Mesendoderm (in vitro differentiated cells): ENCODE measurements at regions not wholly inside any gene's neighbourhood (a gene's known extent, or its start where the extent isn't known, plus 50 kb on each side); places are given as distances from the start of the nearest gene placed in this dataset.

Experiments used
- DNase-seq: peaks from one replicate; pipeline ENCODE4 v3.0.0; 2013
- H2AK5ac ChIP-seq: 2 replicates; pipeline ENCODE4 v1.6.1; 2013; ENCODE audit warnings: low read length, inconsistent platforms
- H2BK120ac ChIP-seq: 2 replicates; pipeline ENCODE4 v1.6.1; 2013; ENCODE audit warnings: low read depth, mild to moderate bottlenecking, low read length, moderate library complexity, mixed read lengths
- H2BK15ac ChIP-seq: replicated peaks from 2 replicates; pipeline ENCODE4 v1.6.1; 2013; ENCODE audit warnings: low read depth, mild to moderate bottlenecking, moderate library complexity
- H2BK5ac ChIP-seq: 2 replicates; pipeline ENCODE4 v1.6.1; 2013; ENCODE audit warnings: low read length, inconsistent platforms
- H3K18ac ChIP-seq: 2 replicates; pipeline ENCODE4 v1.6.1; 2013; ENCODE audit warnings: mild to moderate bottlenecking, low read length, mixed read lengths
- H3K23ac ChIP-seq: one replicate; pipeline ENCODE4 v1.6.1; 2013; ENCODE audit warnings: low read length
- H3K27ac ChIP-seq: 2 replicates; pipeline ENCODE4 v1.5.1; 2013; ENCODE audit warnings: low read depth, mild to moderate bottlenecking, inconsistent platforms, low read length, moderate library complexity
- H3K27me3 ChIP-seq: 2 replicates; pipeline ENCODE4 v1.6.1; 2013; ENCODE audit warnings: low read length, control low read depth, mild to moderate bottlenecking, inconsistent platforms; ENCODE audit not compliant: insufficient read depth, poor library complexity
- H3K36me3 ChIP-seq: 2 replicates; pipeline ENCODE4 v1.6.1; 2013; ENCODE audit warnings: low read length, inconsistent platforms; ENCODE audit not compliant: control insufficient read depth, insufficient read depth
- H3K4ac ChIP-seq: one replicate; pipeline ENCODE4 v1.6.1; 2013; ENCODE audit warnings: low read depth, mild to moderate bottlenecking, low read length, moderate library complexity
- H3K4me1 ChIP-seq: 2 replicates; pipeline ENCODE4 v1.6.1; 2013; ENCODE audit warnings: low read depth, low read length, inconsistent platforms; ENCODE audit not compliant: control insufficient read depth
- H3K4me2 ChIP-seq: 2 replicates; pipeline ENCODE4 v1.6.1; 2013; ENCODE audit warnings: low read length
- H3K4me3 ChIP-seq: 2 replicates; pipeline ENCODE4 v1.5.1; 2013; ENCODE audit warnings: mild to moderate bottlenecking, low read length
- H3K56ac ChIP-seq: one replicate; pipeline ENCODE4 v1.6.1; 2013; ENCODE audit warnings: low read length
- H3K79me1 ChIP-seq: 2 replicates; pipeline ENCODE4 v1.6.1; 2013; ENCODE audit warnings: low read length, inconsistent platforms
- H3K79me2 ChIP-seq: 2 replicates; pipeline ENCODE4 v1.6.1; 2013; ENCODE audit warnings: mild to moderate bottlenecking, low read length; ENCODE audit not compliant: control insufficient read depth, insufficient read depth
- H3K9ac ChIP-seq: 2 replicates; pipeline ENCODE4 v1.6.1; 2013; ENCODE audit warnings: low read length, inconsistent platforms
- H4K5ac ChIP-seq: one replicate; pipeline ENCODE4 v1.6.1; 2013; ENCODE audit warnings: low read length
- H4K8ac ChIP-seq: one replicate; pipeline ENCODE4 v1.6.1; 2013; ENCODE audit warnings: low read depth, mild to moderate bottlenecking, control low read depth, low read length, moderate library complexity
- WGBS: extraction: QIAGEN DNeasy Blood & Tissue Kit; methylation state at CpG from one replicate; pipeline ENCODE4 v1.1.7; 2013; ENCODE audit warnings: low lambda C conversion rate, missing lambda C conversion rate; ENCODE audit not compliant: insufficient coverage; ENCODE audit errors: extremely low coverage; 5-methylcytosine and 5-hydroxymethylcytosine counted together

GRCh38 chr15:36175186-36175740 lies 404.2 kb upstream of the CDIN1 start:
- Histone ChIP-seq H3K36me3 (no peaks in the 10 kb centered on the region), H3K79me1 (no peaks in the 10 kb centered on the region), H4K5ac (no peak overlapping the region), H2AK5ac (no peak overlapping the region), H3K4me2 (no peak overlapping the region), H2BK15ac (no peak overlapping the region), H3K27me3 (no peaks in the 10 kb centered on the region), H3K9ac (no peak overlapping the region), H4K8ac (no peak overlapping the region), H2BK120ac (no peak overlapping the region), H3K56ac (no peak overlapping the region), H3K4me3 (no peak overlapping the region), H2BK5ac (no peak overlapping the region), H3K27ac (no peak overlapping the region), H3K79me2 (no peaks in the 10 kb centered on the region), H3K23ac (no peak overlapping the region), H3K4me1 (no peaks in the 10 kb centered on the region), H3K4ac (no peak overlapping the region), H3K18ac (no peak overlapping the region)
- WGBS, result no CpG with 5 or more reads among the region's 8 CpGs
- DNase-seq, result no peak

GRCh38 chr15:36175741-36176291 lies 403.6 kb upstream of the CDIN1 start:
- Histone ChIP-seq H2BK5ac (no peak overlapping the region), H3K79me1 (no peaks in the 10 kb centered on the region), H3K9ac (no peak overlapping the region), H4K8ac (no peak overlapping the region), H3K27me3 (no peaks in the 10 kb centered on the region), H2BK120ac (no peak overlapping the region), H3K4me3 (no peak overlapping the region), H3K18ac (no peak overlapping the region), H3K4ac (no peak overlapping the region), H3K56ac (no peak overlapping the region), H3K36me3 (no peaks in the 10 kb centered on the region), H3K79me2 (no peaks in the 10 kb centered on the region), H3K4me1 (no peaks in the 10 kb centered on the region), H2BK15ac (no peak overlapping the region), H3K4me2 (no peak overlapping the region), H4K5ac (no peak overlapping the region), H3K27ac (no peak overlapping the region), H2AK5ac (no peak overlapping the region), H3K23ac (no peak overlapping the region)
- no CpG with 5 or more reads among the region's 2 CpGs for WGBS
- peak; percentile 5 for DNase-seq

GRCh38 chr15:36177590-36178302 lies 401.7 kb upstream of the CDIN1 start:
- no peak overlapping the region for H3K4me2 ChIP-seq
- no peak overlapping the region for H3K9ac ChIP-seq
- H3K4me3 ChIP-seq, result no peak overlapping the region
- no peak overlapping the region for H3K4ac ChIP-seq
- H2AK5ac ChIP-seq, result no peak overlapping the region
- no CpG with 5 or more reads among the region's 1 CpG for WGBS
- H3K36me3 ChIP-seq, result no peaks in the 10 kb centered on the region
- H3K79me1 ChIP-seq, result no peaks in the 10 kb centered on the region
- H2BK120ac ChIP-seq, result no peak overlapping the region
- H3K23ac ChIP-seq, result no peak overlapping the region
- no peak overlapping the region for H4K8ac ChIP-seq
- no peak overlapping the region for H3K27ac ChIP-seq
- H3K4me1 ChIP-seq, result no peaks in the 10 kb centered on the region
- H2BK15ac ChIP-seq, result no peak overlapping the region
- H3K56ac ChIP-seq, result no peak overlapping the region
- H2BK5ac ChIP-seq, result no peak overlapping the region
- H3K18ac ChIP-seq, result no peak overlapping the region
- no peak for DNase-seq
- no peaks in the 10 kb centered on the region for H3K79me2 ChIP-seq
- H3K27me3 ChIP-seq, result no peaks in the 10 kb centered on the region
- H4K5ac ChIP-seq, result no peak overlapping the region

GRCh38 chr15:36178303-36178633 lies 401.2 kb upstream of the CDIN1 start:
- H3K4me2 ChIP-seq, result no peak overlapping the region
- no peak overlapping the region for H3K9ac ChIP-seq
- no peak overlapping the region for H4K5ac ChIP-seq
- no peak for DNase-seq
- no peak overlapping the region for H3K4ac ChIP-seq
- no peaks in the 10 kb centered on the region for H3K79me1 ChIP-seq
- H3K27ac ChIP-seq, result no peak overlapping the region
- H3K36me3 ChIP-seq, result no peaks in the 10 kb centered on the region
- H3K4me3 ChIP-seq, result no peak overlapping the region
- H2AK5ac ChIP-seq, result no peak overlapping the region
- H2BK120ac ChIP-seq, result no peak overlapping the region
- no peaks in the 10 kb centered on the region for H3K79me2 ChIP-seq
- H2BK5ac ChIP-seq, result no peak overlapping the region
- H3K23ac ChIP-seq, result no peak overlapping the region
- H3K4me1 ChIP-seq, result no peaks in the 10 kb centered on the region
- no peak overlapping the region for H2BK15ac ChIP-seq
- H3K18ac ChIP-seq, result no peak overlapping the region
- no peak overlapping the region for H4K8ac ChIP-seq
- no CpG with 5 or more reads among the region's 2 CpGs for WGBS
- H3K27me3 ChIP-seq, result no peaks in the 10 kb centered on the region
- H3K56ac ChIP-seq, result no peak overlapping the region

- no peak overlapping the region for H2BK15ac ChIP-seq
- DNase-seq, result no peak
- H4K5ac ChIP-seq, result no peak overlapping the region
- no peak overlapping the region for H2BK120ac ChIP-seq
- H3K27ac ChIP-seq, result no peak overlapping the region
- no peak overlapping the region for H3K23ac ChIP-seq
- H3K4me2 ChIP-seq, result no peak overlapping the region
- no peak overlapping the region for H3K9ac ChIP-seq
- H3K4me3 ChIP-seq, result no peak overlapping the region
- H3K18ac ChIP-seq, result no peak overlapping the region
- no peak overlapping the region for H4K8ac ChIP-seq
- H3K4me1 ChIP-seq, result no peaks in the 10 kb centered on the region
- no peak overlapping the region for H2BK5ac ChIP-seq
- no peak overlapping the region for H2AK5ac ChIP-seq
- WGBS, result no CpG with 5 or more reads among the region's 2 CpGs
- H3K79me1 ChIP-seq, result no peaks in the 10 kb centered on the region
- no peak overlapping the region for H3K4ac ChIP-seq
- H3K36me3 ChIP-seq, result no peaks in the 10 kb centered on the region
- H3K79me2 ChIP-seq, result no peaks in the 10 kb centered on the region
- no peak overlapping the region for H3K56ac ChIP-seq
- H3K27me3 ChIP-seq, result no peaks in the 10 kb centered on the region
Observed at GRCh38 chr15:36183201-36183600, 396.2 kb upstream of the CDIN1 start.

GRCh38 chr15:36185438-36185837 lies 394.0 kb upstream of the CDIN1 start:
- DNase-seq, result no peak
- Histone ChIP-seq H2AK5ac (no peak overlapping the region), H3K4ac (no peak overlapping the region), H3K27ac (no peak overlapping the region), H2BK15ac (no peak overlapping the region), H3K4me2 (no peak overlapping the region), H2BK120ac (no peak overlapping the region), H3K79me2 (no peaks in the 10 kb centered on the region), H3K79me1 (no peaks in the 10 kb centered on the region), H3K56ac (no peak overlapping the region), H3K4me1 (no peaks in the 10 kb centered on the region), H4K8ac (no peak overlapping the region), H3K23ac (no peak overlapping the region), H3K9ac (no peak overlapping the region), H2BK5ac (no peak overlapping the region), H3K27me3 (no peaks in the 10 kb centered on the region), H4K5ac (no peak overlapping the region), H3K18ac (no peak overlapping the region), H3K36me3 (no peaks in the 10 kb centered on the region), H3K4me3 (no peak overlapping the region)
- no CpG with 5 or more reads among the region's 1 CpG for WGBS
